Sciatic nerve (tissue), 2 donors: ENCODE measurements at regions not wholly inside any gene's neighbourhood (a gene's known extent, or its start where the extent isn't known, plus 50 kb on each side); places are given as distances from the start of the nearest gene placed in this dataset.
"Not testable (repeated sequence)": the region's sequence is repeated elsewhere in the genome, so short reads cannot be mapped to it uniquely, and the experiment has no call there.

Source experiments
- ATAC-seq: fragments of 200-7000 bp; cut with Tn5 transposase; one replicate; pipeline ENCODE4 v1.9.1; 2020; ENCODE audit warnings: mild to moderate bottlenecking, moderate library complexity
- DNase-seq: peaks from one replicate; pipeline ENCODE4 v3.0.0-alpha.2; 2020; ENCODE audit warnings: low spot score
- intact Hi-C: fragments of 100-400 bp; cut with DNase I; formaldehyde crosslinking; loops from one replicate; pipeline ENCODE4 v1.14.2; 2022
- donor health status: DM: no; HTN: no; CAD: no.
- donor health status: DM: no; HTN: no; CAD: no.

DNA sequence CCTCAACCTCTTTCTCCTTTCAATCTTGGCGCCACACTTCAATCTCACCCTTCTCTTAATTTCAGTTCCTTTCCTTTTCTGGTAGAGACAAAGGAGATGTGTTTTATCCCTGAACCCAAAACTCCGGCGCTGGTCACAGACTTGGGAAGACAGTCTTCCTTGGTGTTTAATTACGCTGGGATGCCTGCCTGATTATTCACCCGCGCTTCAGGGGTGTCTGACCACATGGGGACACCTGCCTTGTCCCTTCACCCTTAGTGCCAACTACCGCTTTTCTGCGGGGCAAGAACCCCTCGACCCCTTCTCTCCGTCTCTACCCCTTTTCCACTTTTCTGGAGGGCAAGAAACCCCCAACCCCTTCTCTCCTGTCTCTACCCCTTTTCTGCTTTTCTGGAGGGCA is 261.1 kb downstream of the SMARCA2 start:
- ATAC-seq (no peak), DNase-seq (no peak)
- intact Hi-C loops, result no loop called here

DNA sequence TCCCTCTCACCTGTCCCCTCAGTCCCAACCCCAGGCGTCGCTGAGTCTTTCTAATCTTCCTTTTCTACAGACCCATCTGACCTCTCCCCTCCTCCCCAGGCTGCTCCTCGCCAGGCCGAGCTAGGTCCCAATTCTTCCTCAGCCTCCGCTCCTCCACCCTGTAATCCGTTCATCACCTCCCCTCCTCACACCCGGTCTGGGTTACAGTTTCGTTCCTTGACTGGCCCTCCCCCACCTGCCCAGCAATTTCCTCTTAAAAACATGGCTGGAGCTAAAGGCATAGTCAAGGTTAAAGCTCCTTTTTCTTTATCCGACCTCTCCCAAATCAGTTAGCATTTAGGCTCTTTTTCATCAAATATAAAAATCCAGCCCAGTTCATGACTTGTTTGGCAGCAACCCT is 262.0 kb downstream of the SMARCA2 start:
- DNase-seq, ATAC-seq, intact Hi-C loops: not testable (repeated sequence)

GRCh38 chr9:2277644-2278043 is 262.5 kb downstream of the SMARCA2 start:
- ATAC-seq, intact Hi-C loops: not testable (repeated sequence)

DNA sequence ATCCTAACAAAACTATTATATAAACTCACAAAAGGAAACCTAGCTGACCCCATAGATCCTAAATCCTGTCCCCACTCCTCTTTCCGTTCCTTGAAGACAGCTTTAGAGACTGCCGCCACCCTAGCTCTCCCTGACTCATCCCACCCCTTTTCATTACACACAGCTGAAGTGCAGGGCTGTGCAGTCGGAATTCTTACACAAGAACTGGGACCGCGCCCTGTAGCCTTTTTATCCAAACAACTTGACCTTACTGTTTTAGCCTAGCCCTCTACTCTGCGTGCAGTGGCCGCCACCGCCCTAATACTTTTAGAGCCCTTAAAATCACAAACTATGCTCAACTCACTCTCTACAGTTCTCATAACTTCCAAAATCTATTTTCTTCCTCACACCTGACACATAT is 264.0 kb downstream of the SMARCA2 start:
- intact Hi-C loops, ATAC-seq, DNase-seq: not testable (repeated sequence)

More at GRCh38 chr9:2277644-2278043, 262.5 kb downstream of the SMARCA2 start:
- DNase-seq, result not testable (repeated sequence)

DNA sequence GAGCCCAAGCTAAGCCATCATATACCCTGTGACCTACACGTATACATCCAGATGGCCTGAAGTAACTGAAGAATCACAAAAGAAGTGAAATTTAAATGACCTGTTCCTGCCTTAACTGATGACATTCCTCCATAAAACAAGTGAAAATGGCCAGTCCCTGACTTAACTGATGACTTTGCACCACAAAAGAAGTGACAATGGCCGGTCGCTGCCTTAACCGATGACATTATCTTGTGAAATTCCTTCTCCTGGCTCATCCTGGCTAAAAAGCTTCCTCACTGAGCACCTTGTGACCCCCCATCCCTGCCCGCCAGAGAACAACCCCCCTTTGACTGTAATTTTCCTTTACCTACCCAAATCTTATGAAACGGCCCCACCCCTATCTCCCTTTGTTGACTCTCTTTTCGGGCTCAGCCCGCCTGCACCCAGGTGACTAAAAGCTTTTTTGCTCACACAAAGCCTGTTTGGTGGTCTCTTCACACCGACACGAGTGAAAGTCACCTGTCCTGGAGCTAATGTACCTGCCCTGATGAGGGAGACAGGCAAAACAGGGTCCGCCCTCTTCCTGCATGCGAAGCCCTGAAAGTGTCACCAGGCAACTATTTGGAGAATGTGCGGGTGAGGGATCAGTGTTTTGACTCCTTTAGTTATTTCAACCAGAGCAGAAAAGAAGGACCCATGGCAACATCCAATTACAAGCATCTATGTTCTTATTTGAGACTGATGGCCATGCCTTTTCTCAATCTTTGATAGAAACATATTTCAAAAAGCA is 266.1 kb downstream of the SMARCA2 start:
- DNase-seq (no peak), ATAC-seq (no peak)
- intact Hi-C loops, result no loop called here

DNA sequence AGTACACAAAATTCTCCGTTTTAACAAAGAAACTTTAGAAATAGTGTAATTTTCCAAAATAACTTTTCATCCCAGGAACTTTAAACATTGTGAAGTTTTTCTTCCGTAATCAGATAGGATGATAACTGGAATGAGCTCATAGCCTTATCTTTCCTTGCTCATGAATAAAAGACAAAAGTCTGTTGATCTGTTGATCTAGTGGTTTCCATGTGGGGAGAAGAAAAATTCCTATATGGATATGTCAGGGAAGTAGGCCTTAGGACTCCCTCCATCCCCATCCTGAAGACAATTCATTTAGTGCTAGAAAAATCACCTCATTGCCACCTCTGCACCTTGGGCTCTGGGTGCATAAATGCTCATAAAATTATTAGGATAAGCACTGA is 266.6 kb downstream of the SMARCA2 start:
- intact Hi-C loops, result no loop called here
- DNase-seq, result no peak
- ATAC-seq, result no peak

- DNase-seq (no peak), ATAC-seq (no peak)
- intact Hi-C loops, result no loop called here
Observed at GRCh38 chr9:2284770-2285169, 269.6 kb downstream of the SMARCA2 start.

DNA sequence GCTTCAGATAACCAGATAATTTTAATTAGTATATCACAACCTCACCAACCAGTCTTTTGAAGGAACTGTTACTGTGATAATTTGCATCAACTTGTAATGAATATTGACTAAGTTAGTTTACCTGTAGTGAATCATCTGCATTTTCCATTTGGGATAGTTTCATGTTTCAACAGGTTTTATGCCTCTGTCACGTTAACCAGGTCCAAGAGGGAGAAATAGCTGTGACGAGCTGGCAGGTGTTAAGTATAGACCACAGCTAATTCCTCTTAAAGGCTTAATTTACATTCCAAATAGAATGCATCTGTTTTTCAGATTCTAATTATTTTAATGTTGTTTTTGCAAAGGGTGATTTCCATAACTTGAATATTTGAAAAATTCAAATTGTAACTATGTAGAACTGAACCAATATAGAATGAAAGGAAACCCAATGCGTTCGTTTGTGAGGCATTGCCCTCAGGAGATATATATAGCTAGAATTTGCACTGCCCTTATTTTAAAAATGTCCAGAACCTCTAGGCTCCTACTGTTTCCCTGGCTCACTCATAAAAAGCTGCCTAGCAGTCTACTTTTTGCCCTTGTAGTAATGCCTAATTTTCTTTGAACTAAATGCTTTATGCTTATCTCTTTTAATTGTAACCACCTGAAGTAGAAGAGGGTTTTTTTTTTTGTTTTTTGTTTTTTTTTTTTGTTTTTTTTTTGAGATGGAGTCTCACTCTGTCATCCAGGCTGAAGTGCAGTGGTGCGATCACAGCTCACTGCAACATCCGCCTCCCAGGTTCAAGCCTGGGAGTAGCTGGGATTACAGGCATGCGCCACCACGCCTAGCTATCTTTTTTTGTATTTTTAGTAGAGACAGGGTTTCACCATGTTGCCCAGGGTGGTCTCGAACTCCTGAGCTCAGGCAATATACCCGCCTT is 270.5 kb downstream of the SMARCA2 start:
- intact Hi-C loops, result no loop called here
- DNase-seq, result no peak
- ATAC-seq, result no peak

- DNase-seq (no peak), ATAC-seq (no peak)
- intact Hi-C loops, result no loop called here
Observed at GRCh38 chr9:2286333-2286705, 271.2 kb downstream of the SMARCA2 start.

DNA sequence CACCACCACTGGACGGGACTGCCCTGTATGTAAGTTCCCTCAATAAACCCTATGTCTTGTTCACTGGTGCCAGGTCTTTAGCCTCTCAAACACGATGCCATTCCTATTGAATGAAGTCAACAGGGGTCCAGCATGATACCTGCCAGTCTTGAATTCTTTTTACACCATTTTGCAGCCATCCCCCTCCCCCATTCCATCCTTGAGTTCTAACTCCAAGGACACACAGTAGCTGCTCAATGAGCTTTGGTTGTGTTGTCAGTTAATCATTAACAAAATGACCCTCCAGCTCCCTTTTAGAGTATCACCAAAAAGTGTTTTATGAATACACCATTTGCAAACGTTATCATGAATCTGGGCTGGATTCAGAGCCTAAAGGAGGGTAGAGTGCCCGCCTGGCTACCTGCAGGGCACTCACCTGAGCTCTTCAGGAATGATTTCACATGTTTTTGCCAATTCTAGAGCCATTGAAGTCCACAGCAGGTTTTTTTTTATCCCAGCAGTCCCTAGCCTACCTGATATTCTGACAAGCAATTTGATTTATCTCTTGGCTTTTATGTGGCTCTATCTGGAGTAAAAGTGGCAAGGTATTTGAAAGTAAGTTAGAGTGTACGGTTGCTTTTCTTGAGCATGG is 271.8 kb downstream of the SMARCA2 start:
- DNase-seq, result no peak
- intact Hi-C loops, result no loop called here
- ATAC-seq, result no peak

GRCh38 chr9:2288309-2288708 is 273.2 kb downstream of the SMARCA2 start:
- DNase-seq (no peak), ATAC-seq (no peak)
- intact Hi-C loops, result no loop called here

GRCh38 chr9:2289263-2289662 is 274.1 kb downstream of the SMARCA2 start:
- no peak for DNase-seq
- ATAC-seq, result no peak
- intact Hi-C loops, result no loop called here

DNA sequence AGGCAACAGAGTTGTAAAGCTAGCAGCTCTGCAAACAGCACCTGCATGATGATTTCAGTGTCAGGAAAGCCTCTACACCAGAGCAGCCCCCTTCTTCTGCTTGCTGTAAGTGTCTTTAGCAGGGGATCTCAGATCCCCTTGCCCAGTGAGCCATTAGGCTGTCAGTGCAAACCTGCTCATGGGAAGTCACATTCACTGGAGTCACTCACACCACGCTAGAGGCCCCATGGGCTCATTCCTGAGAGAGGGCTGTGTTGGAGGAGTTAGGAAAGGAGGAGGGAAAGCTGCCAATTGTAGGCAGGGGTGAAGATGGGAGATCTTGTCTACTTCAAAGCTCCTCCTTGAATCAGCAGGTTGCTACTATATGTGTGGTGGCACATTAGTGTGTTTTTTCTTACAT is 275.2 kb downstream of the SMARCA2 start:
- no peak for DNase-seq
- intact Hi-C loops, result no loop called here

GRCh38 chr9:2291980-2292704 is 277.0 kb downstream of the SMARCA2 start:
- ATAC-seq (no peak), DNase-seq (no peak)
- intact Hi-C loops, result no loop called here

More for the DNA sequence above, 275.2 kb downstream of the SMARCA2 start:
- no peak for ATAC-seq

GRCh38 chr9:2292733-2293132 is 277.6 kb downstream of the SMARCA2 start:
- no peak for ATAC-seq
- DNase-seq, result no peak
- intact Hi-C loops, result no loop called here

- intact Hi-C loops, result no loop called here
- DNase-seq (no peak), ATAC-seq (no peak)
Observed at GRCh38 chr9:2297771-2298170, 282.6 kb downstream of the SMARCA2 start.

- intact Hi-C loops, result no loop called here
- ATAC-seq, result no peak
Observed at GRCh38 chr9:2298217-2298616, 283.1 kb downstream of the SMARCA2 start.

DNA sequence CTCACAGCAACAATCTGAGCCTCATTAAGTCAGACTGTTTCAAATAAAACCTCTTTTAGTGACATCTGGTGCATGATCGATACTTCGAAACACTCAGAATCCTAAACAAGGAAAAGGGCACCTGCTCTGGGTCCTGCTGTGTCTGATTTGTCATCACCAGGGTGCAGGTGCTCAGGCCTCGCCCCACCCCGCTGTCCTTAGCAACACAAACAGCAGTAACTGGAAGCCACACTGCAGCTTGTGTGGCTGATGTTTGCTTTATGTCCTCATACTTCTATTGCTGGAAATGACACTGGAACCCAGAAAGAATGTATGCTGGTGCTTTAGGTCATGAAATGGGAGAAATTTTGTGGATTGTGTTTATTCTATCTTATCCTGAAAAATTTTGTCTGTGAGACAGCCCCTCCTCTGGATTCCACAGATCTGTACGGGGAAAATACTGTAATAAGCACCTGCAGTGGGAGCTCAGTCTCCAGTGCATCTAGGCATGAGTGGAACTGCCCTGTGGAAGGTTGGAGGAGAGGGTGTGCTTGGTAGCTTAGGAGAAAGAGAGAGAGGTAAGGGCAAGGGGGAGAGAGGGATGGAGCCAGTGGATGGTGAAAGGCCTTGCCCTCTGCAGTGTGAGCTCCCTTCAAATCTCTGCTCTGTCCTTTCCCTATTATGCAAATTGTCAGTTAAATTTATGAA is 284.2 kb downstream of the SMARCA2 start:
- no peak for ATAC-seq
- intact Hi-C loops, result no loop called here
- no peak for DNase-seq

More at GRCh38 chr9:2298217-2298616, 283.1 kb downstream of the SMARCA2 start:
- DNase-seq, result no peak

DNA sequence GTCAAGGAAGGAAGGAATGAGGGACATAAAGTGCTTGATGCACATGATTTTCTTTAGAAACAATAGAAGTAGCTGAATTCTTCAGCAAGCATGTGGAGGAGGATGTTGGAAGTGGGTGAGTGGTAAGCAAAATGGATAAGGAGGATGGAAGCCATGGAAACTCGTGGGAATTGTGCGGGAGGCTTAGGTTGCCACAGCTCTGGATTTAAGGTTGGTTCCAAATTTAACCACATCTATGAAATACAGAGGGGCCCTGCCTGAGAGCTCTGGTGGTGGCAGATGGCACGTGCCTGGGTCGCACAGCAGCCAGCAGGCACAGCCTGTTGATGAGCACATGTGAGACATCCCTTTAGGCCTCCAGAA is 284.7 kb downstream of the SMARCA2 start:
- DNase-seq (no peak), ATAC-seq (no peak)
- intact Hi-C loops, result no loop called here
